Ureter (tissue), 1 donor: ENCODE measurements at regions not wholly inside any gene's neighbourhood (a gene's known extent, or its start where the extent isn't known, plus 50 kb on each side); places are given as distances from the start of the nearest gene placed in this dataset.

Experiments used
- DNase-seq: peaks from one replicate; pipeline ENCODE4 v3.0.0-alpha.2; 2020; ENCODE audit warnings: low spot score
- donor health status: DM: yes; HTN: yes; CAD: no.

DNA sequence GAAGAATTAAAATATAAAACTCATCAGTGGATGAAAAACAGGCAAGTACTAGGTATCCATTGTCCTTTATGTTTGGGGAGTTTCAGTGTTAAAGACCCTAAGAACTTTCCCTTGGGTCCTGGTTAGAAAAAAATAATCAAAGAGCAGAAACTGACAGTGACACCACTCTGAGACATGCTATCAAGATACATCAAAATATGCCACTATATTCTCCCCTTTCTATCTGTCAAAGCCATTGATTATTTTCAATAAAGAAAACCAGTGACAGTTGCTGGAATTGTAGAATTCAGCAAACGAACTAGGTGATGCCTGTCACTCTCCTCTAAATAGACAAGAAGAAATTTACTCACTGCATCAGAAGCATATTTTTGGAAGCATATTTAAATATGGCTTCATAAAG is 496.7 kb upstream of the CFAP20DC start:
- no peak for DNase-seq

DNA sequence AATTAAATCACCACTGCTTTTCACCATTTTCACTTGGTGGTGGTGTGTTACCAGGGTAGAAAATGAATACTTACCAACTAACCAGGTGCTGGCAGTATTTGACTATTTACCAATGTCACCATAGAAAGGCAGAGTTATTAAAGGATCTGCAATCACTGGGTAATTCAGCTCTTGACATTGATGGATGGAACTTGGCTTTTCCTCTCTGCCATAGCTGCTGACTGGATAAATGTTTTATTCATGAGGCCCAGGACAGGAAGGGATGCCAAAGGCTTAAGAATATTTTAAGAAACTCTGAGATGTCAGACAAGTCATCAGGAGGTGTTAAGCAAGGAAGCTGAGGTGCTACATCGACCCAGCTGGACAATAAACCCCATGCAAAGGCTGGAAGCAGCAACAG is 495.5 kb upstream of the CFAP20DC start:
- DNase-seq, result no peak

DNA sequence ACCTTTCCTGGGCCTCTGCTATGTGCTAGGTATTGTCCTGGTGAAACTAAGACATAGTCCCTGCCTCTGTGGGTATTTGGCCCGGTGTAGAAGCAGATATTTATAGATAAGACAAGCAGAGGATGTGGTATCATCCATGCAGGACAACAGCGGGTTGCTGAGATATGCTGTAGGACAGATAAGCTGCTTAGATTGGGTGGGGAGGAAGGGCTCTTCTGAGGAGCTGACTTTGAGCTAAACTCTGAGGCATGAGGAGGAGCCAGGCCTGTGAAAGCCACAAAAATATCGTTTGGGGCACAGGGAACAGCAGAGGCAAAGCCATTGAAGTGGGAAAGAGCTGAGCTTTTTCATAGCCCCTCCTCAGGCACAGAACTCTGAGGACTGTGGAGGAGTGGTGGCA is 492.5 kb upstream of the CFAP20DC start:
- no peak for DNase-seq

DNA sequence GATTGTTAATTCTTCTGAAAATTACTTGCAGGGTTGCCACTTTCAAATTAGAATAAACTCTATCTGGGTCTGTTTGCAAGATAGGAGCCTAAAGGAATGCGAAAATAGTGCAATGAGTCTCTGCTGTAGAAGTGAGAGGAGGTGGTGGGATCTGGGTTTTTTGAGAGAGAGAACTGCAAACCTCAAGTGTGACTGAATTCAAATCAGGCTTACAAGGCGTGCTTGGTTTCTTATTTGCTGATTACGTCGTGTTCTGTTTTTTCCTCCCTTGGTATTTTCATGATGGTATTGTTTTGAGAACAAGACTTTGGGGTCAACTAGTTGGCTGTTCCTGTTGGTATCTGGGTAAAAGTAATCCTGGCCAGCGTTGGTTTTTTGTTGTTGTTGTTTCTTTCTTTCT is 490.9 kb upstream of the CFAP20DC start:
- DNase-seq, result no peak

DNA sequence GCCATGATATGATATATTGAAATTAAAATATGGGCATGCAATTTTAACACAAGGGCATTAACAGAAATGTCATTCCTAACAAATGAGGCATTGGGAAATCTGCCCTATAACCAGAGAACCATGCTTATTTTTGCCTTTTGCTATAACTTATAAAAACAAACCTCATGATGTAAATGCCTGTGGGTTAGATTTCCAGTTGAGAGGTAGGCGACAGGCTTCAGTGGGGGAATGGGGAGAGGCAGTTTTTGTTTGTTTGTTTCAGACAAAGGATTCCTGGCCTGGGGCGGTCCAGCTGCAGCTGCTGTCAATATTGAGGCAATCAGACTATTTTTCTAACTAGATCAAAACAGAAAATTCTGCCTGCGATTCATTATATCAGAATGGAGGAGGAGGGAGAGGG is 490.4 kb upstream of the CFAP20DC start:
- DNase-seq, result no peak

DNA sequence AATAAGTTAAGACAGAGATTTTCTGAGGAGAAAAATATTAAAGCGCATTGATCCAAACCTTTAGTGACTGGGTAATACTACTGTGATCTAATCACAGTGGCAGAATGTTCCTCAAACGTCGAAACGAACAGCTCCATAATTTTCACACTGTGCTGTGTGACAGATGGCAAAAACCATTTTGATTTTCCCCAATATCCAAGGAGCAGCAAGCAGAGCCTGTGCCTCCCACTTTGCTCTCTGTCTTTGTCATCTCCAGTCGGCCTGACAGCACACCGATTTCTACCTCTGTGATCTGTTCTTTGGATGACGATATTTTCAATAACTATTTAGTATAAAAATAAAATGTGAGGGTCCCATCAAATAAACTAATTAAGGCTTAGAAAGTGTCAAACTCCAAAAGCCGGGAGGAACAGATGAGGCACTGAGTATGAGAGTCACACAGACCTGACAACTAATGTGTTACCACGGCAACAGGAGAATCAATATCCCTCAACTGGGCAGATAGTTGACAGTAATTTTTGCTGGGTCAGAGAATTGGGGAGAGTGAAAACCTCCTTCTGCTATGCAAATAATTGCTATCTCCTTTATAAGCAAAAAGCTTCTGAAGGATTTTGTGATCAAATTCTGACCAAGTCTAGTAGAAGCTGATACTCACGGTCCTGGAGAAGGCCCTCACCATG is 489.1 kb upstream of the CFAP20DC start:
- DNase-seq, result no peak

DNA sequence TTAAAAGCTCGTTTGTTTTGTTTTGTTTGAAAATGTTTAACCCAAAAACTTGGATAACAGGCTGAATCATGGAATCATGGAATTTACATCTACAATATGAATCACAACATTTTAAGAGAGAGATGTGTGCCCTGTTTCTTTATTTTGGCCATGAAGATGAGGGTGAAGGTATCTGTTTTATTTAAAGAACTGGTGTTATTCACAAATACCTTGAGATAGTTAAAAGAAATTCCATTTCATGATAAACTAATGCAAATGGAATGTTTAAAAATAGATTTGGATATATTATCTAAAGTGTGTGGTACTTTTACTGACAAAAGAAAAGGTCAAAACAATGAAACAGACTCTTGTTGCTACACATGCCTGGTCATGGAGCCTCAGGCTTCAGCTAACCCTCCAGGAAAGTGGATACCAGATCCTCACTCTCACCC is 486.0 kb upstream of the CFAP20DC start:
- DNase-seq, result no peak

DNA sequence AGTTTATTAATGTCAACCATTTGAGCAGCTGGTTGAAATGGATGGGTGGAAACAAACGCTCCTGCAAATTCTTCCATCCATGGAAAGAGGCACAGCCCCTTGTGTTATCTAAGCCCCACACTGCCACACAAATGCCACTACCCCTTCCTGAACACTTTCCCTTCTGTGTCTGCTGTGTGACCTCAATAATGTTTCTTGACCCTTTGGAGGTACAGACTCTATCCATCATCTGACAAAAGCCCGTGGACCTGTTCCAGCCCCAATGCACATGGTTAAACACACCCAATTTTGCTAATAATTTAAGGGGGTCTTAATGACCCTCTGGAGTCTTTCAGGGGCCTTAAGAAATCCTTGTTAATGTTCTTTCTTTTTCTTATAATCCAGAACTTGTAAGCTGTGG is 482.2 kb upstream of the CFAP20DC start:
- no peak for DNase-seq

DNA sequence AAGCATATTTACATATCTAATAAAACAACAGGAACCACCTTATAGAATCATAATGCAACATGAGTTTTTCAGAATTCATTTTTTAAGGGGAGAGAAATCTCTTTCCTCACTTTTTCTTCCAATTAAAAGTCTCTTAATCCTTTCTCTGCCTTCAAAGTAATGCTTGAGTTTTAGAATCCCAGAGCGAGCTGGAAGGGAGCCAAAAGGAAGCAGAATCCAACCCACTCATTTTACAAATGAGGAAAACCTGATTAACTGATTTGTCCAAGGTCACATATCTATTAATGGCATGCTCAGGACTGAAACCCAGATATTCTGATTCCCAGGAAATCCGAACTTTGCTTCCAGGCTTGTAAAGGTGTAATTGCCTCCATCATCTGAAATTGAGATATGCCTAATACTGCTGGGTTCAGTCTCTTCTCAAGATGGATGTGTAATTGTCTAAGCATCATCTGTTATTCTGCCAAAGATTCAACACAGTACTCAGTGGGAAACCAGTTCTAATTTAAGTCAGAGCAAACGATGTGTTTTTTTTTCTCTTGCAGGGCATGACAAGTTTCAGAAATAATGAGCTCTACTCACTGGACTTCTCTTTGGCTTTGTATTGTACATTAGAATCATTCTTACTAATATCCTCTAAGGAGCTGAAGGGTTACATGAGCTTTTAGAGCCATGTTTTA is 481.4 kb upstream of the CFAP20DC start:
- DNase-seq, result no peak

DNA sequence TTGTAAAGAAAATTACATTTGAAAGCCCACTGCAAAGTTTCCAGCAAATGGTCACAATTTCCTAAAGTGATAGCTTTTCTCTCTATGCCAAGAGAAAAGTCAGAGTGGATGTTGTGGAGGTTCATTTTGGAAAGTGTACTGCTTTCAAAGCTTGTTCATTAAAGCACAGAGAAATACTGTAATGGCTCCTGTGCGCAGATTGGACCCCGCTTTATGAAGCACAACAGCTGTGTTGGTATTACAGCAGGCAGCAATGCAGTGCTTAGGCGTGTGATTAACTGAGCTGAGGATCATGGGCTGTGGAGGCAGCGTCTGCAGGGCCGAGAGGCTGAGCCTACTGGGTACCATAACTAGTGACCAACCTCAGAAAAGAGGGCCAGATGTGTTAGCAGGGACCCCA is 478.4 kb upstream of the CFAP20DC start:
- DNase-seq, result no peak

DNA sequence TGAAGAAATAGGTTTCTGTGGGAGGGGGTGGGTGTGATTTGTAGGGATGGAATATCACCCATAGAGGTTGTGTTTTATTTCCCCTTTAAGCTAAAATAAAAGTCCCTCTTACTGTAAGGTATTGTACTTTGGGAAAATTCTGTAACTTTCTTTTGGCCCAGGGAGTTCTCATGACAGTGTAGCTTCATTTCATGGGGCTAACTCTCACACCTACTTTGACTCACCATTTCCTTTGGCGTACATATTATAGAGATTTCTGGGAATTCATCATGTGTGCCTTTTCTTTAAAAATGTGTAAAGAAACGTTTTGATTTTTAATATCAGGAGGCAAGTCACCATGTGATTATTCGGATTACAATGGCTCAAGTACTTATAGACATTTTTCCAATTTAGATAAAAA is 477.7 kb upstream of the CFAP20DC start:
- DNase-seq, result no peak

DNA sequence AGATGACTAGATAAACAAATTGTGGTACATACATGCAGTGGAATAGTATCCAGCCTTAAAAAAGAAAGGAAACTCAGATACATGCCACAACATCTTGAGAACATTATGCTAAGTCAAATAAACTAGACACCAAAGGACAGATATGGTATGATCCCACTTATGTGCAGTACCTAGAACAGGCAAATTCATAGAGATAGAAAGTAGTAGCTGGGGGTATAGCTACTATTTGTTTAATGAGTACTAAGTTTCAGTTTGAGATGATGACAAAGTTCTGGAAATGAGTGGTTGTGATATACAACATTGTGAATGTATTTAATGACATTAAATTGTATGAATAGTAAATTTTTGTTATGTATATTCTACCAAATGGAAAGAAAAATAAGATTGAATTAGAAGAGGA is 477.2 kb upstream of the CFAP20DC start:
- no peak for DNase-seq

DNA sequence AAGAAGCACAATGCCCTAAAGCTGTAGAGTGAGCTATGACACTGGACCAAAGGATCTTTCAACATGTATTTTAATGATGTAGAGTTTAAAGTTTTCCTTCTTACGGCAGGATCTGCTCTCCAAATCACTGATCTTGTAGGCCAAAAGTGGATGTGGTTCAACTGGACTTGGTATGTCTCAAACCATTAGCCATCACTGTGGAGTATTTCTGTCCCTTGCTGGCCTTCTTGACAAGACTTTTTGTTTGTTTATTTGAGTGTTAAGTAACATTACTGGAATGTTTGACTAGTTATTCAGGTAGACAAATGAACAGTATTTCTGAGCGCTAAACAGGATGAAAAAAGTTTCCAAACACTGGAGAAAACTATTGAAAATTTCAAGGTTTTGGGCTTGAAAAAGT is 472.7 kb upstream of the CFAP20DC start:
- no peak for DNase-seq

DNA sequence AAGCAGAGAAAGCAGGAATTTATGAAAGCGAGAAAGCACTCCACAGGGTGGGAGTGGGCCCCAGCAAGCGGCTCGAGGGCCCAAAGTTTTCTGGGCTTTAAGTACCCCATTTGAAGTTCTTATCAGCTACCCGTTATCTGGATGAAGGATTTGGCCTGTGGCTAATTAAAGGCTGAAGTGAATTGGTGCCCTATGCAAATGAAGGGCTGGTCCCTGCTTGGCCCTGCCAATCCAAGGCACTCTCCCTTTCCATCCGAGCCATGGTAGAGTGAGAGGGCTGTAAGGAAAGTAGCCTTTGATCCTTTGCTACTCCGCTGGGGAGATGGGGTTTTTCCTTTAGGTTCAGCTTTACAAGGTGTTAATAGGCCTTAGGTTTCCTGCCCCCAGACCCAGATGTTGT is 469.3 kb upstream of the CFAP20DC start:
- no peak for DNase-seq

DNA sequence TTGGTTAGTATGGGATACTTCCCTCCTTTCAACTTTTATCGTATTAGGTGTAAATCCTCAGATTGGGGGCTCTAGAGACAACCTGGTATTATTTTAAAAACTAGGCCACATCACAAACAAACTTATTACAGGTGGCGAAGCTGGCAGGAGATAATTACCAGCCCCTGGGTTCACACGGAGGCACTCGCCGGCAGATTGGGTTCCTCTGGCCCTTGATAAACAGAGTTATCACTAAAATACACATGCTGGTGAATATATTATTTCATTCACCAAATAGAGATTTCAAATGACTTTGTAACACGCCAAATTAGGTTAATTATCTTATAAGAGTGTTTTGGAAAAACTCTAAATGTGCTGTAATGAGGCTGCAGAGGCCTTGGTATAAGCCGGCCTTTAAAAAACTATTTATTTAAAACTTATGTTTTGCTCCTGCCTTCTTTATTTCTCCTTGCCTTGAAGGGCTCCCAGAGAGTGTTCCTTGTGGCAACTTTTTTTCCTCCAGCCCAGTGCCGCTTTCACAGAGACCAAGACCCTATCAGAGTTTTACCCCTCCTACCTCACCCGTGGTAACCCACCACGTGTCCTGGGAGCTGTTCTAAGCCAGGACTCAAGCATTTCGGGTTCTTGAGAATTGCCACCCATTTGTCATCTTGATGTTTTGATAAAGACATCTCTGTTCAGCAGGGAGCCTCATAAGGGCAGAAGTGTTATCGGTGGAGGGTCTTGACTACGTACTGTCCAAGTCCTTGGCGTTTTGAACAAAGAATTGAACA is 468.6 kb upstream of the CFAP20DC start:
- DNase-seq, result no peak

DNA sequence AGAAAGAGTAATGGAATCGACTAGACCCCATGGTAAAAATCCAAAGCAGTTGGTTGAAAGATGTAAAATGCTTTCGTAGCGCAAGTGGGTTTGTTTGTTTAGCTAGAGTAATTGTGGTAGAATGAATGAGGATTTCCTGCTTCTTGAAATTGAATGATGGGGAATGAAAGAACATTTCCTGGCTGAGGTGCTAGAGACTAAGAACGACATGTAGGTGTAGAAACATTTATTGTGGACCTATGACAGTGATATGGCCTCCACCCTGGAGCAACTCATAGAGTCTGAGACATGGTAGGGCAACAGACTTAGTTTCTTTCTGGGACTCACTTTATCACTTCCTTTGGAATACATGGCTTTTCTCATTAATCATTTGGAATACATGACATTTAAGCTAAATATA is 467.6 kb upstream of the CFAP20DC start:
- DNase-seq, result no peak

DNA sequence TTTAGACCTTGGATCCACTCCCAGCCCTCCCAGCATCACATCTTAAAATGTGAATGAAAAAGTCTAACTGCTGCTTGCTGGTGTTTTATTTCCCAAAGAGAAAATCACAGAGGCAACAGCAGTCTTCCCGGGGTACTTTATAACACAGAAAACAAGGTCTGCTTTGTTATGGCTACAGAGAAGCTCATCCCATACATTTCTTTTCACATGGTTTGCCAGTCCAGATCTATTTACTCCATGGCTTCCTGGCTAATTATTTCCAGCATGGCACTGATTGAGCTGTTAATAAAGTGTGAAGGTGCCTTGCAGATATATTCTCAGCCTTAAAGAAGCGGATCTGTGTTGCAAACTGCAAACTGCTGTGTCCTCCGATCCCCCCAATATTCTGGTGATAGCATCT is 466.1 kb upstream of the CFAP20DC start:
- no peak for DNase-seq

DNA sequence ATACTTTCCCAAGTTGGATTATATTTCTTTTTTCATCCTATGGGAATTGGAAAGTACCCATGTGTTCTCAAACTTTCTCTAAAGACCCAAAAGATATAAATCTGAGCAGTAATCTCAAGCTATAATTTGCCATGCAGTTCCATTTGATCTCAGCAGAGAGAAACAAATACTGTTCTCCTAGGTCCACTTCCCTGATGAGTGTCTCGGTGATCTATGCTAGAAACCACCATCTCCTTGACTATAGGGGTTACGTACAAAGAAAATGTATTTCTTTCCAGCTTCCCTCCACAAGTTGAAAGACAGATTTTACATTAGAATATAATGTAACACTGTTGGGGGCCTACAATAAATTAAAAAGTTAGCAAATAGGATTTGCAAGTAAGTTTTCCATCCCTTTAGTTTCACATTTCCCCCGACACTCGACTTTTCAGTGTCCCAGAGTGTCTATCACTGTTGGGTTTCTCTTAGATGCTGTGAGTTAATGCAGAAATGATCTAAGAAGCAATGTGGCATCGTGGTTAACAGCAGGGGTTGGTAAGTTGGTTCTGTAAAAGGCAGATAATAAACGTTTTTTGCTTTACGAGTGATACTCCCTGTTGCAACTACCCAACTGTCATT is 465.1 kb upstream of the CFAP20DC start:
- DNase-seq, result no peak

DNA sequence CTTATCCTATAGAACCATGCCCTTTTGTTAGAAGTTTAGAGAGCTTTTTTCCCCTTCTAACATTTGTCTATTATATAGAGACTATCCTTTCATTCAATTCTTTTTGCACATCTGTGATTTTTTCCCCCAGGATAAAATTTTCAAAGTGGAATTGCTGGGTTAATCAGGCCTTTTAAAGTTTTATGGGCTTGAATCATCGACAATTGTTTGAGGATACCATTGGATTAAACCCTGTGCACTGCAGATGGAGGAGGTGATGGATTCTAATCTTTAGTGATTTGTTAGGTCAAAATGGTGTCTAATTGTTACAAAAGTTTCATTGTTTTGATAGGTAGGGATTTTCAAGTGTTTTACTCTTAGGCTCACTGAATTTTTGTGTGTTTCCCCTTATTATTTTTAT is 463.7 kb upstream of the CFAP20DC start:
- no peak for DNase-seq

DNA sequence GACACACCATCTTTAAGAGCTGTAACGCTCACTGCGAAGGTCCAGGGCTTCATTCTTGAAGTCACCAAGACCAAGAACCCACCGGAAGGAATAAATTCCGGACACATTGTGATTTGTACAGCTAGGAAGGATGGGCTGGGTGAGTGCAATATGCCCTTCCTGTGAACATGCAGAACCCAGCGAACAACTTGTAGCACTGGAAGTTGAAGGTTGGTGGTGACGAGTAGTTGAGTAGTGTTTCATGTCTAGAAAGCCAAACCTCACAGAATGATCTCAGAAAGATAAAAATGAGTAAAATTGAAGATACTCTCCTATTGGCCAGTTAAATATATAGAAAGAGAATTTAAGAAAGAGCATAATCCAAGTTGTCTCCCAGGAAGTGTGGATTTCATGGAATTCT is 462.2 kb upstream of the CFAP20DC start:
- no peak for DNase-seq

DNA sequence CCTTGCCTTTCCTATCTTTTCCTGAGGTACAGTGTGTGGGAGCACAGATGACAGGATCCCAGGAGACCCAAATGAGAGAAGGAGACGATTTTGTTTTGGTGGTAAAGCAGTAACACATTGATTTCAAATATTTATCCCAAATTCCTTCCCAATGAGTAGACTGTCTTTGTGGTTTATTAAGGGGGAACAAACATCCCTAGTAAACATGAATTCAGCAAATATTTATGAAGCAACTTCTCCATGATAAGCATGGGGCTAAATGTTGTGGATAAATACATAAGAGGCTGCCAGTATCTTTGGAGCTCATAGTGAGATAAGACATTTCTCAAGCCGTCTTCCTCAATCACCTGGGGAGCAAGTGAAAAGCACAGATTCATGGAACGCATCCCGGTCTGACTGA is 460.8 kb upstream of the CFAP20DC start:
- no peak for DNase-seq

DNA sequence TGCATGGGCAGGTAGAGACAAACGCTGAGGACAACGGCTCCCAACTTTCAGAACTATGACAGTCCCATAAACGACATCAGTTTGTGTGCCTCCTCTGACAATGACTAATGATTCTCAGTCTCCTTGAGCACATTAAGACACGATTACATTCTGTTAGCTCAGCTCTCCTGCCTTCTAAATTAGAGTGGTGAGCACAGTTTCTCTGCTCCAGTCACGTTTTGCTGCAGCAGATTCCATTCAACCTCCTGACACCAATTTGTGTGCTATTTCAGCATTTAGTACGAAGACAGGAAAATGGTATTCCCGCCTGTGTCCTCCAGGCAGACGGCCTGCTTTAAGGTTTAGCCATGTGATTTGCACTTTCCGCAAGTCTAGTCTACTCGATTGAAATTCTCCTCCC is 458.4 kb upstream of the CFAP20DC start:
- DNase-seq, result no peak

DNA sequence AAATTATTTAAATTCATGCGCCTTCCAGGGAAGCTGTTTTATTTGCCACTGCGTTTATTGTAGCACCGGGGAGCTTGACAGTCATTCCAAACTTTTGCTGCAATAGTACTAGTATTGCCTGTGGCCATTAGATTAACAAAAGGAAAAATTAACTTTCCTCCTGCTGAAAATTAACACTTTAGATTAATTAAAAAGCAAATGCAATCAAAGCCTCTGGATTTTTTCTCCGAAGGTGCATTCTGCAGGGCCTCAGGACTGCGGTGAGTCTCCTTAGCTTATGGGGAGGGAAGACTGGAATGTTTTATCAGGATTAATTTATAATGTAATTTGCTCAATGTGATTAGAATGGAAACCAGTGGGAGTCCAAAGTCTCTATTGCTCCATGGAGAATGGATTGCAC is 456.4 kb upstream of the CFAP20DC start:
- DNase-seq, result no peak
